Keratinocyte (primary cell): ENCODE measurements at regions not wholly inside any gene's neighbourhood (a gene's known extent, or its start where the extent isn't known, plus 50 kb on each side); places are given as distances from the start of the nearest gene placed in this dataset.

ENCODE experiments used
- EZH2 ChIP-seq: IDR thresholded peaks from one replicate; pipeline ENCODE4 v1.6.1; 2012; ENCODE audit warnings: inconsistent platforms, mild to moderate bottlenecking, low read length, moderate library complexity
- TF ChIP-seq, protein P1 (sequence below), 3 experiments: IDR thresholded peaks in 1 of 3; conservative IDR thresholded peaks in 1 of 3; optimal IDR thresholded peaks in 1 of 3; 2 replicates in 2 of 3; 3 replicates in 1 of 3; pipeline versions ENCODE3 to v1.5.1; 2011; ENCODE audit warnings: low read length in 3 of 3, mild to moderate bottlenecking in 3 of 3, moderate library complexity in 2 of 3, control low read depth in 1 of 3, inconsistent platforms in 1 of 3; ENCODE audit not compliant: insufficient read depth in 2 of 3; ENCODE audit errors: extremely low read depth in 1 of 3

DNA sequence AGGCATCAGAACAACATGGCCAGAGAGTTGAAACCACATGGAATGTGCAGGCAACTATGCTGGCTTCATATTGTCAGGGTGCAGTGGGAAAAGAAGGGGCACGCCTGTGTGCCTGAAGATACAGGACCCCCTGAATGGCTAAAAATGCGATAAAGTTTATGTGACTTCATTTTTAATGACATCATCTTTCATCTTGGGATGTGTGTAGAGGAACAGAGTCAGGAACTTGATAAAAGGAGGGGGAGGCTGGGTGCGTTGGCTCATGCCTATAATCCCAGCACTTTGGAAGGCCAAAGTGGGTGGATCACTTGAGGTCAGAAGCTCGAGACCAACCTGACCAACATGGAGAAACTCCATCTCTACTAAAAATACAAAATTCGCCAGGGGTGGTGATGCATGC is 872.6 kb downstream of the TDRD15 start:
- TF ChIP-seq EZH2: no peak
- TF ChIP-seq, protein P1, sequence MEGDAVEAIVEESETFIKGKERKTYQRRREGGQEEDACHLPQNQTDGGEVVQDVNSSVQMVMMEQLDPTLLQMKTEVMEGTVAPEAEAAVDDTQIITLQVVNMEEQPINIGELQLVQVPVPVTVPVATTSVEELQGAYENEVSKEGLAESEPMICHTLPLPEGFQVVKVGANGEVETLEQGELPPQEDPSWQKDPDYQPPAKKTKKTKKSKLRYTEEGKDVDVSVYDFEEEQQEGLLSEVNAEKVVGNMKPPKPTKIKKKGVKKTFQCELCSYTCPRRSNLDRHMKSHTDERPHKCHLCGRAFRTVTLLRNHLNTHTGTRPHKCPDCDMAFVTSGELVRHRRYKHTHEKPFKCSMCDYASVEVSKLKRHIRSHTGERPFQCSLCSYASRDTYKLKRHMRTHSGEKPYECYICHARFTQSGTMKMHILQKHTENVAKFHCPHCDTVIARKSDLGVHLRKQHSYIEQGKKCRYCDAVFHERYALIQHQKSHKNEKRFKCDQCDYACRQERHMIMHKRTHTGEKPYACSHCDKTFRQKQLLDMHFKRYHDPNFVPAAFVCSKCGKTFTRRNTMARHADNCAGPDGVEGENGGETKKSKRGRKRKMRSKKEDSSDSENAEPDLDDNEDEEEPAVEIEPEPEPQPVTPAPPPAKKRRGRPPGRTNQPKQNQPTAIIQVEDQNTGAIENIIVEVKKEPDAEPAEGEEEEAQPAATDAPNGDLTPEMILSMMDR (optimal IDR thresholded peaks at IDR 0.05 in 1 of 3, IDR thresholded peaks at IDR 0.05 in 1 of 3, conservative IDR thresholded peaks at IDR 0.05 in 1 of 3; ENCODE audit: extremely low read depth in 1 of 3, insufficient read depth in 2 of 3, low read length in 3 of 3): no peak
